OCI-LY1 (cell line): ENCODE measurements at regions not wholly inside any gene's neighbourhood (a gene's known extent, or its start where the extent isn't known, plus 50 kb on each side); places are given as distances from the start of the nearest gene placed in this dataset.

Experiments
- H2AFZ ChIP-seq: fragments of 200-600 bp; sonication (generic), shearing (Covaris generic); 2 replicates; pipeline ENCODE4 v1.6.0; 2014; ENCODE audit warnings: antibody characterized with exemption, mild to moderate bottlenecking, low read length
- H3F3A ChIP-seq: fragments of 200-600 bp; sonication (generic), shearing (Covaris generic); 2 replicates; pipeline ENCODE4 v1.6.0; 2014; ENCODE audit warnings: mild to moderate bottlenecking, antibody characterized with exemption, low read length, moderate library complexity; ENCODE audit not compliant: insufficient read depth
- H3K27ac ChIP-seq: fragments of 200-600 bp; sonication (generic); 2 replicates; pipeline ENCODE4 v1.5.1; 2014; ENCODE audit warnings: low read length, mixed run types, mild to moderate bottlenecking, low read depth; ENCODE audit not compliant: poor library complexity, severe bottlenecking
- H3K27me3 ChIP-seq: fragments of 200-600 bp; sonication (generic); 2 replicates; pipeline ENCODE4 v1.6.0; 2014; ENCODE audit warnings: antibody characterized with exemption, mild to moderate bottlenecking, low read length, moderate library complexity; ENCODE audit not compliant: insufficient read depth
- H3K36me3 ChIP-seq: fragments of 200-600 bp; sonication (generic); 2 replicates; pipeline ENCODE4 v1.6.1; 2014; ENCODE audit warnings: mild to moderate bottlenecking, antibody characterized with exemption, low read length, moderate library complexity, mixed read lengths; ENCODE audit not compliant: insufficient read depth
- H3K4me1 ChIP-seq: fragments of 200-600 bp; sonication (generic); 2 replicates; pipeline ENCODE4 v1.5.1; 2014; ENCODE audit warnings: mild to moderate bottlenecking, low read length, moderate library complexity; ENCODE audit not compliant: insufficient read depth, severe bottlenecking
- H3K4me2 ChIP-seq: fragments of 200-600 bp; sonication (generic), shearing (Covaris generic); 2 replicates; pipeline ENCODE4 v1.6.1; 2014; ENCODE audit warnings: low read length
- H3K4me3 ChIP-seq: fragments of 200-600 bp; sonication (generic); 2 replicates; pipeline ENCODE4 v1.5.1; 2014; ENCODE audit warnings: low read length, low read depth, mild to moderate bottlenecking, mixed read lengths; ENCODE audit not compliant: poor library complexity, severe bottlenecking
- H3K79me2 ChIP-seq: fragments of 200-600 bp; shearing (Covaris generic); 2 replicates; pipeline ENCODE4 v1.6.1; 2016; ENCODE audit warnings: mixed run types, low read length, mixed read lengths; ENCODE audit not compliant: insufficient read depth
- H3K9ac ChIP-seq: fragments of 200-600 bp; sonication (generic), shearing (Covaris generic); 2 replicates; pipeline ENCODE4 v1.6.1; 2014; ENCODE audit warnings: mild to moderate bottlenecking, low read length, mixed read lengths
- H3K9me2 ChIP-seq: fragments of 200-600 bp; sonication (generic), shearing (Covaris generic); 2 replicates; pipeline ENCODE4 v1.6.1; 2014; ENCODE audit warnings: low read depth, mild to moderate bottlenecking, low read length, mixed read lengths
- H3K9me3 ChIP-seq: fragments of 200-600 bp; shearing (Covaris generic); 2 replicates; pipeline ENCODE4 v1.6.1; 2014; ENCODE audit warnings: low read length, mixed read lengths
- H4K20me1 ChIP-seq: fragments of 200-600 bp; sonication (generic), shearing (Covaris generic); 2 replicates; pipeline ENCODE4 v1.6.0; 2016; ENCODE audit warnings: mild to moderate bottlenecking, low read length; ENCODE audit not compliant: insufficient read depth
- EZH2 ChIP-seq: fragments of 200-600 bp; sonication (generic), shearing (Covaris generic); IDR thresholded peaks from 2 replicates; pipeline ENCODE4 v1.8.0; 2017; ENCODE audit warnings: borderline replicate concordance, mixed run types, mild to moderate bottlenecking, antibody characterized with exemption, low read length, moderate library complexity, mixed read lengths
- TF ChIP-seq, protein P1 (sequence below): fragments of 200-600 bp; sonication (generic), shearing (Covaris generic); IDR thresholded peaks from 2 replicates; pipeline ENCODE4 v1.5.1; 2017; ENCODE audit warnings: mild to moderate bottlenecking, antibody characterized with exemption, low read length, moderate library complexity, mixed read lengths

DNA sequence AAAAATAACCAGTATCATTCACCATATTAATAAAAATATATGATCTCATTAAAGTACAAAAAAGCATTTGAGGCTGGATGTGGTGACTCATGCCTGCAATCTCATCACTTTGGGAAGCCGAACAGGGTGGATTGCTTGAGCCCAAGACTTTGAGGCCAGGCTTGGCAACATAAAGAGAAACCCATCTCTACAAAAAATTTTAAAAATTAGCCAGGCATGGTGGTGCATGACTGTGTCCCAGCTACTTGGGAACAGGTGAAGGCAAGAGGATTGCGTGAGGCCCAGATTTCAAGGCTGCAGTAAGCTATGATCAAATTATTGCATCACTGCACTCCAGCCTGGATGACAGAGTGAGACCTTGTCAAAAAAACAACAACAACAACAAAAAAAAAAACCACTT, 75.9 kb downstream of the RAD51AP2 start:
- Histone ChIP-seq H3K27ac (no peak overlapping the region), H3K4me2 (no peak overlapping the region), H2AFZ (no peak overlapping the region), H3K9me3 (no peaks in the 10 kb centered on the region), H3K79me2 (no peaks in the 10 kb centered on the region), H4K20me1 (no peaks in the 10 kb centered on the region), H3K27me3 (no peaks in the 10 kb centered on the region), H3K36me3 (no peaks in the 10 kb centered on the region), H3K4me1 (no peaks in the 10 kb centered on the region), H3K4me3 (no peak overlapping the region), H3K9me2 (no peaks in the 10 kb centered on the region), H3K9ac (no peak overlapping the region), H3F3A (no peaks in the 10 kb centered on the region; the same call in 1 of the 2 replicates)
- TF ChIP-seq EZH2, result no peak

DNA sequence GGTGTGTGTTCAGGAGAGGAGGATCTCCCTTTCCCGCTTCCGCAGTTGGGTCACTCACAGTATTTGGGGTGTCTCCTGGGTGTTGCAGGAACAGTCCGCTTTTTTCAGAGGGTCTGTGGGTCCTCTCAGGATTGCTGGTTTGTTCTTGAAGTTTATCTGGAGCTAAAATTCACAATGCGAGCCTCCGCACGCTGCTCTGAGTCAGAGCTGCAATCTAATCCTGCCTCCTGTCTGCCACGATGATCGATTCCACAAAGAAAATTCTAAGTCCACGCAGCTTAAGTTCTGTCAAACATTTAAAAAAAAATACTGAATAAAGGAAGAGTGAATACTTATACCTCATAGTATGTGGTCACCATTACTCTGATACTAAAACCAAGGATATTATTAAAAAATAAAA, 76.5 kb downstream of the RAD51AP2 start:
- Histone ChIP-seq H3K9me2 (no peaks in the 10 kb centered on the region), H3K4me1 (no peaks in the 10 kb centered on the region), H2AFZ (no peak overlapping the region), H3K9ac (no peak overlapping the region), H3K27me3 (no peaks in the 10 kb centered on the region), H3K36me3 (no peaks in the 10 kb centered on the region), H3K27ac (no peak overlapping the region), H3K4me2 (no peak overlapping the region), H3K9me3 (no peaks in the 10 kb centered on the region), H3F3A (no peaks in the 10 kb centered on the region; the same call in 1 of the 2 replicates), H3K4me3 (no peak overlapping the region), H4K20me1 (no peaks in the 10 kb centered on the region), H3K79me2 (no peaks in the 10 kb centered on the region)
- TF ChIP-seq EZH2, result no peak
- TF ChIP-seq, protein P1, sequence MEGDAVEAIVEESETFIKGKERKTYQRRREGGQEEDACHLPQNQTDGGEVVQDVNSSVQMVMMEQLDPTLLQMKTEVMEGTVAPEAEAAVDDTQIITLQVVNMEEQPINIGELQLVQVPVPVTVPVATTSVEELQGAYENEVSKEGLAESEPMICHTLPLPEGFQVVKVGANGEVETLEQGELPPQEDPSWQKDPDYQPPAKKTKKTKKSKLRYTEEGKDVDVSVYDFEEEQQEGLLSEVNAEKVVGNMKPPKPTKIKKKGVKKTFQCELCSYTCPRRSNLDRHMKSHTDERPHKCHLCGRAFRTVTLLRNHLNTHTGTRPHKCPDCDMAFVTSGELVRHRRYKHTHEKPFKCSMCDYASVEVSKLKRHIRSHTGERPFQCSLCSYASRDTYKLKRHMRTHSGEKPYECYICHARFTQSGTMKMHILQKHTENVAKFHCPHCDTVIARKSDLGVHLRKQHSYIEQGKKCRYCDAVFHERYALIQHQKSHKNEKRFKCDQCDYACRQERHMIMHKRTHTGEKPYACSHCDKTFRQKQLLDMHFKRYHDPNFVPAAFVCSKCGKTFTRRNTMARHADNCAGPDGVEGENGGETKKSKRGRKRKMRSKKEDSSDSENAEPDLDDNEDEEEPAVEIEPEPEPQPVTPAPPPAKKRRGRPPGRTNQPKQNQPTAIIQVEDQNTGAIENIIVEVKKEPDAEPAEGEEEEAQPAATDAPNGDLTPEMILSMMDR, result no peak

DNA sequence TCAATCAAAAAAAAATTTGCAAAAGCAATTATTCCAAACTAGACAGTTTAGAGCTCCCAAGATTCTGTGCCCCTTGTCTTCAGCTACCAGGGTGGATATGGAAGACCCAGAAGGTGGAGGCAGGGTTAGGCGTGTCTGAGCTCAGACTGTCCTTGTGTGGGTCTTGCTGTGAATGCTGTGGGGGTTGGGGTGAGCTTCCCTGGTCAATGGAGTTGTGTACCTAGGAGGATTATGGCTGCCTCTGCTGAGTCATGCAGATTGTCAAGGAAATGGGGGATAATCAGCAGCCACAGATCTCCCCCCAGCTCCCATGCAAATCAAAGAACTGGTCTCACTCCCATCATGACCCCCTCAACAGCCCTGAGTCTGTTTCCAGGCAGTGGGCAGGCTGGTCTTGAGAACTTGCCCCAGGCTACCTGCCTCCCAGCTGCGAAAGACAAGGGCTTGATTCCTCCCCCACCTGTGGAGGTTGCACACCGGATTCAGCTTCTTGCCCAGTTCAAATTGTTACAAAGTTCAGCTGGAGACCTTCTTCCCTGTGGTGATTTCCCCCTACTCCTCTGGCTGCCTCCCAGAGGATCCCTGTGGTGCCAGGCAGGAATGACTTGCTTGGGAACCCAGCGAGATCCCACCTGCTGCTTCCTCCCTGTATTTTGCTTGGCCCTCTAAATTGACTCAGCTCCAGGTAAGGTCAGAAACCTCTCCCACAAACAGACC, 77.0 kb downstream of the RAD51AP2 start:
- H3K9me2 ChIP-seq, result no peaks in the 10 kb centered on the region
- H3K9me3 ChIP-seq, result no peaks in the 10 kb centered on the region
- H3K36me3 ChIP-seq, result no peaks in the 10 kb centered on the region
- H3K4me3 ChIP-seq, result no peak overlapping the region
- H3K27me3 ChIP-seq, result no peaks in the 10 kb centered on the region
- H3F3A ChIP-seq, result no peaks in the 10 kb centered on the region; the same call in 1 of the 2 replicates
- H3K27ac ChIP-seq, result no peak overlapping the region
- no peaks in the 10 kb centered on the region for H3K79me2 ChIP-seq
- H3K9ac ChIP-seq, result no peak overlapping the region
- H3K4me1 ChIP-seq, result no peaks in the 10 kb centered on the region
- no peak overlapping the region for H3K4me2 ChIP-seq
- H4K20me1 ChIP-seq, result no peaks in the 10 kb centered on the region
- no peak overlapping the region for H2AFZ ChIP-seq
- no peak for TF ChIP-seq EZH2
- TF ChIP-seq, protein P1, result no peak

DNA sequence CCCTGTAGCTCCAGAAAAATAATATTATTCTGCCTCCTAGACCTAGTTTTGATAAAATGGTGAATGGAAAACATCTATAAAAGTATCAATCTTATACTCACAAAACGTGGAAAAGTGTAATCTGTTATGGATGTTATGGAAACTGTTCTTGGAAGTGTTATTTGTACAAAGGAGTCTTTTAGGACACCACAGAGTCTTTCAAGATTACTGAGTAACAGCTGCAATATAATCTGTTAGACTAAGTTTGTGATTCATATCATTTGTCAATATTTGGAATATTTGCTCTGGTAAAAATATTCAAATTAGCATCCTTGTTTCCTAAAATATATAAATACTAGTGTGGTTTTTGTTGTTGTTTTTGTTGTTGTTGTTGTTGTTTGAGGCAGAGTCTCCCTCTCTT, 87.9 kb downstream of the RAD51AP2 start:
- H3K4me3 ChIP-seq, result no peak overlapping the region
- no peaks in the 10 kb centered on the region for H3K9me3 ChIP-seq
- no peaks in the 10 kb centered on the region for H3K79me2 ChIP-seq
- H3F3A ChIP-seq, result no peaks in the 10 kb centered on the region
- H3K9ac ChIP-seq, result no peak overlapping the region
- H3K36me3 ChIP-seq, result no peaks in the 10 kb centered on the region
- TF ChIP-seq, protein P1, result no peak
- TF ChIP-seq EZH2, result no peak
- H3K4me2 ChIP-seq, result no peak overlapping the region
- no peaks in the 10 kb centered on the region for H4K20me1 ChIP-seq
- H3K4me1 ChIP-seq, result no peaks in the 10 kb centered on the region
- no peaks in the 10 kb centered on the region for H3K27me3 ChIP-seq
- no peak overlapping the region for H2AFZ ChIP-seq
- no peak overlapping the region for H3K27ac ChIP-seq
- H3K9me2 ChIP-seq, result no peaks in the 10 kb centered on the region
